ENCODE measurements at regions not wholly inside any gene's neighbourhood (a gene's known extent, or its start where the extent isn't known, plus 50 kb on each side); places are given as distances from the start of the nearest gene placed in this dataset.

GRCh38 chr13:105773241-105773640 is 762.2 kb downstream of the EFNB2 start:
- TF ChIP-seq CTCF (IDR thresholded peaks at IDR 0.05; ENCODE audit: low read length): no peak
- TF ChIP-seq EZH2 (IDR thresholded peaks at IDR 0.05; ENCODE audit: borderline replicate concordance, low read length): no peak
- Histone ChIP-seq H3K9me2 (ENCODE audit: low read depth, low read length) (no peaks in the 10 kb centered on the region), H3K4me2 (ENCODE audit: low read length) (no peak overlapping the region), H3K27me3 (ENCODE audit: insufficient read depth, low read length) (no peaks in the 10 kb centered on the region), H3K4me1 (ENCODE audit: insufficient read depth, low read length, severe bottlenecking) (no peaks in the 10 kb centered on the region), H3K79me2 (ENCODE audit: insufficient read depth, low read length) (no peaks in the 10 kb centered on the region), H3K9ac (ENCODE audit: low read length) (no peak overlapping the region), H3K36me3 (ENCODE audit: insufficient read depth, low read length) (no peaks in the 10 kb centered on the region), H3K27ac (ENCODE audit: low read depth, low read length, poor library complexity, severe bottlenecking) (no peak overlapping the region), H3F3A (ENCODE audit: insufficient read depth, low read length) (no peaks in the 10 kb centered on the region), H3K9me3 (ENCODE audit: low read length) (no peaks in the 10 kb centered on the region), H4K20me1 (ENCODE audit: insufficient read depth, low read length) (no peaks in the 10 kb centered on the region), H3K4me3 (ENCODE audit: low read depth, low read length, poor library complexity, severe bottlenecking) (no peak overlapping the region), H2AFZ (ENCODE audit: low read length) (no peak overlapping the region)

- Histone ChIP-seq H3K79me2 (ENCODE audit: insufficient read depth, low read length) (no peaks in the 10 kb centered on the region), H2AFZ (ENCODE audit: low read length) (no peak overlapping the region), H3K9ac (ENCODE audit: low read length) (no peak overlapping the region)
Measured at GRCh38 chr13:105764486-105764885, 771.0 kb downstream of the EFNB2 start.

GRCh38 chr13:105763851-105764250 is 771.6 kb downstream of the EFNB2 start:
- H3K27ac ChIP-seq (ENCODE audit: low read depth, low read length, poor library complexity, severe bottlenecking): no peak overlapping the region

More at GRCh38 chr13:105764486-105764885, 771.0 kb downstream of the EFNB2 start:
- no peak overlapping the region for H3K27ac ChIP-seq (ENCODE audit: low read depth, low read length, poor library complexity, severe bottlenecking)
- no peaks in the 10 kb centered on the region for H3K9me3 ChIP-seq (ENCODE audit: low read length)
- no peaks in the 10 kb centered on the region for H3K36me3 ChIP-seq (ENCODE audit: insufficient read depth, low read length)
- H3K4me3 ChIP-seq (ENCODE audit: low read depth, low read length, poor library complexity, severe bottlenecking): no peak overlapping the region
- H3K27me3 ChIP-seq (ENCODE audit: insufficient read depth, low read length): no peaks in the 10 kb centered on the region
- no peaks in the 10 kb centered on the region for H4K20me1 ChIP-seq (ENCODE audit: insufficient read depth, low read length)
- H3K4me2 ChIP-seq (ENCODE audit: low read length): no peak overlapping the region
- H3K9me2 ChIP-seq (ENCODE audit: low read depth, low read length): no peaks in the 10 kb centered on the region
- TF ChIP-seq CTCF (IDR thresholded peaks at IDR 0.05; ENCODE audit: low read length) (no peak), EZH2 (IDR thresholded peaks at IDR 0.05; ENCODE audit: borderline replicate concordance, low read length) (no peak)
- H3F3A ChIP-seq (ENCODE audit: insufficient read depth, low read length): no peaks in the 10 kb centered on the region
- H3K4me1 ChIP-seq (ENCODE audit: insufficient read depth, low read length, severe bottlenecking): no peaks in the 10 kb centered on the region

More at GRCh38 chr13:105763851-105764250, 771.6 kb downstream of the EFNB2 start:
- no peaks in the 10 kb centered on the region for H3K27me3 ChIP-seq (ENCODE audit: insufficient read depth, low read length)
- H3K4me3 ChIP-seq (ENCODE audit: low read depth, low read length, poor library complexity, severe bottlenecking): no peak overlapping the region
- H3K4me1 ChIP-seq (ENCODE audit: insufficient read depth, low read length, severe bottlenecking): no peaks in the 10 kb centered on the region
- no peaks in the 10 kb centered on the region for H3K79me2 ChIP-seq (ENCODE audit: insufficient read depth, low read length)
- no peak overlapping the region for H2AFZ ChIP-seq (ENCODE audit: low read length)
- no peaks in the 10 kb centered on the region for H3K36me3 ChIP-seq (ENCODE audit: insufficient read depth, low read length)
- H3K9me3 ChIP-seq (ENCODE audit: low read length): no peaks in the 10 kb centered on the region
- H3K4me2 ChIP-seq (ENCODE audit: low read length): no peak overlapping the region
- no peak for TF ChIP-seq CTCF (IDR thresholded peaks at IDR 0.05; ENCODE audit: low read length)
- no peak for TF ChIP-seq EZH2 (IDR thresholded peaks at IDR 0.05; ENCODE audit: borderline replicate concordance, low read length)
- no peaks in the 10 kb centered on the region for H4K20me1 ChIP-seq (ENCODE audit: insufficient read depth, low read length)
- H3F3A ChIP-seq (ENCODE audit: insufficient read depth, low read length): no peaks in the 10 kb centered on the region
- no peaks in the 10 kb centered on the region for H3K9me2 ChIP-seq (ENCODE audit: low read depth, low read length)
- H3K9ac ChIP-seq (ENCODE audit: low read length): no peak overlapping the region
